ENCODE measurements at regions not wholly inside any gene's neighbourhood (a gene's known extent, or its start where the extent isn't known, plus 50 kb on each side); places are given as distances from the start of the nearest gene placed in this dataset.

GRCh38 chr2:66960161-66960560, 437.0 kb upstream of the ETAA1 start:
- no peak for DNase-seq

DNA sequence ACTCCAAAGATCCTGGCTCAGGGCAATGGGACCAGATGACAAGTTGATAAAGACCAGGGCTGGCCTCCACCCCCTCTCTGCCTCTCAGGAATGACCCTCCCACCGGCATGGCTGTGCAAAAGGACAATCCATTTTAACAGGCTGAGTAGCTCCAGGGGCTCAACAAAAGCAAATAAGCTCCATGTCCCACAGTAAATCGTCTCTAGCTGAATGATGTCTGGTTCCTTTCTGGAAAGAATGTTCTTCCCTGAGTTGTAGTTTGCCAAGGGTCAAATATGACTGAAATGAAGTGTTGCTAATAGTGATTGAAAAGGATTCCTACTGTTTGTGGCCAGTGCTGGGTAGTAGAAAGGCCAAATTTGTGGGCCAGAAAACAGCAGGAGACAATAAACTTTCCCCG, 434.4 kb upstream of the ETAA1 start:
- DNase-seq, result no peak

GRCh38 chr2:66966631-66967030, 430.5 kb upstream of the ETAA1 start:
- no peak for DNase-seq

- DNase-seq, result no peak
These were observed 428.2 kb upstream of the ETAA1 start for GRCh38 chr2:66968946-66969345.

DNA sequence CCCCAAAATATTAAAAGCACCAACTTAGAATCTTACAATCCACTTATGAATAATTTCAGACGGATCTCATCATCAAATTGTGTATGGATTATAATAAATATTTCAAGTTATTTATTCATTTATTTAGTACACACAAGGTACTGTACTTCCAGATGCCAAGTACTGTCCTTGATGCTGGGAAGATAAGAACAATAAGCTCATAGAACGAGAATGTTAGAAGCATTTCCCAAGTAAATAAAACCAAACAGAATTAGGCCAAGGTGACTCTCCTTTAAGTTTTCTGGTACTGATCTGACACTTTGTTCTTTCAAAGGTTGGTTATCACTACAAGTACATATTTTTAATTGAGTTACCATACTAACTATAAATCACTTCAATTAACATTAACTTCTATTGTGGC, 416.1 kb upstream of the ETAA1 start:
- DNase-seq, result no peak

DNA sequence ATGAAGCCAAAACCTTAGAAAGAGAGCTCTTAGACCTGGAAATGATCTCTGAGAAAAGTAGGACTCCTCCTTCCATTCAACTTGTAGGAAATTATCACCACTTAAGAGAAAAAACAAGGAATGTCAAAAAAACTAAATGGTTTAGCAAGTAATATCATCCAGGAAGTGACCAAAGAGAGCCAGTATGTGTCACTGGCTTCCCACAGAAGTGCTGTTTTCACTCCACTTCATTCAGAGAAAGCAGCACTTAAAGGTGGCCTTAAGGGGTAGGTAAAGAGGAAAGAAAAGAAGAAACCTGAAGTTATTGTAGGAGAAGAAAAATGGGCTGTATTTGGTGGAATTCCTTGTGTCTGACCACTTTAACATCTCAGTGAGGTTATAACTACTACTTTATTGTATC, 414.4 kb upstream of the ETAA1 start:
- no peak for DNase-seq

- DNase-seq, result no peak
These were observed 412.3 kb upstream of the ETAA1 start for GRCh38 chr2:66984864-66985263.

GRCh38 chr2:66985906-66986305, 411.2 kb upstream of the ETAA1 start:
- DNase-seq, result no peak

- DNase-seq, result no peak
These were observed 409.4 kb upstream of the ETAA1 start for GRCh38 chr2:66987733-66988132.

DNA sequence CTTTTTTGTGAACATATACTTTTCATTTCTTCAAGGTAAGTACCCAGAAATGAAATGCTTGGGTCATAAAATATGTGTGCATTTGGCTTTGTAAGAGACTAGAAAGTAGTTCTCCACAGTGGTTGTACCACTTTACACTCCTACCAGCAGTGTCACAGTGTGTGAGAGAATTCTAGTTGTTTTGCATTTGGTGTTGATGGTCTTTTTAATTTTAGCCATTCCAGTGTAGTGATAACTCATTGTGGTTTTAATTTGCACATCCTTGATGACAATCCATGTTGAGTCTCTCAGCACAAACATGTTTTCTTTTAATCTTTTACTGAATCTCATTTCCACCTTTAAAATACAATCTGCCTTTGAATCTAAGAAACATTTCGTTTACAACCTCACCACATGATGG, 402.5 kb upstream of the ETAA1 start:
- DNase-seq, result no peak

- DNase-seq, result no peak
These were observed 401.5 kb upstream of the ETAA1 start for GRCh38 chr2:66995636-66996035.

DNA sequence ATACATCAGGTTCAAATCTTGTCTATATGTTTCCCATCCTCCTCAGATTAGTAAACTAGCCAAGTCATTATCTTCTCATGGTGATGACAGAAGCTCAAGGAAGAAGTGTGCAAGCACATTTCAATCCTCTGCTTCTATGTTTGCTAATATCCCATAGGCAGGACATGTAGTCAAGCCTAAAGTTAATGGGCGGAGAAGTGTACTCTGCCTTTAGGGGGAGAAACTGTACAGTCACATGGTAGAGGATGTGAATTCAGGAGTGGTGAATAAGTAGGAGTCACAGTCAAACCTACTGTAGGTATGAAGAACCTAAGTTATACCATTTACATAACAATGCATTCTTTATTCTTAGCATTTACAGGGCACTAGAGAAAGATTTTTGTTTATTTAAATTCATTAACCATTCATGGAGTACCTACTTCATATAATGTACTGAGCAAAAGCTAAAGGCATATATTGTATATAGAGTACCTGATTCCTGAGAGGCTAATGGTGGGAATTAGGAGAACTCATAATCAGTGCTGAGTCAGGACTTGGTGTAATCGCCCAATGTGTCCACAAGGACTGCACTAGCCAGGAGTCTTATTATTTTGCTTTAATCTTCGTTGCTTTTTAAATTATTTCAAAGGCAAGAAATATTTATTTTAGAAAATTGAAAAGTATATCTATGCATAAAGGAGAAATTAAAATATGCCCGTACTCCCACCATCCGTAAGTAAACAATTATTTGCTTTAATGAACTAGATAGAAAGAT, 394.3 kb upstream of the ETAA1 start:
- no peak for DNase-seq

DNA sequence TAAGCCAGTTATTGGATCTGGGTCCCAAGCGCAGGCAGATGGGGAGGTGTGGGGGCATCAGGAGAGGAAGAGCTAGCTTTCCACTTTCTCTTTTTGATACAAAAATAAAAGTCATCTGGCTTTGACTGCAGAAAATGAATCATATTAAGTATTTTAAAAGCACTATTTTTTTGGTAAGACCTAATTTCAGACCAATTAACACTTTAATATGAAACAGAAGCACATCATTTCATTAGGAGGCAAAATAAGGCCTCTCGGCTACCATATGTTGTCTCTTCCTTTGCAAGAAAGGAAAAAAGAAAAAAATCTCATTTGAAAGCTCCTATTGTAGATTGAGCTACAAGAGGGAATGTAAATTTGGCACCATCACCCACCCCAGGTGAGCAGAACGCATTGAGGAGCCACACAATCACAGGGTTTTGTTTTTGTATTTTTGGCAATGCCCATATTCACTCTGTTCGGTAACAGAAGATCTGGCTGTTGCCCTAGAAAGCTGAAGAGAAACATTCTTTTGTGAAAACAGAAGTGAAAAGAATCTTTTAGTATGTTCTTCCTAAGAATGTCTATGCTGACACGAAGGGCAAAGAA, 390.7 kb upstream of the ETAA1 start:
- DNase-seq, result no peak

DNA sequence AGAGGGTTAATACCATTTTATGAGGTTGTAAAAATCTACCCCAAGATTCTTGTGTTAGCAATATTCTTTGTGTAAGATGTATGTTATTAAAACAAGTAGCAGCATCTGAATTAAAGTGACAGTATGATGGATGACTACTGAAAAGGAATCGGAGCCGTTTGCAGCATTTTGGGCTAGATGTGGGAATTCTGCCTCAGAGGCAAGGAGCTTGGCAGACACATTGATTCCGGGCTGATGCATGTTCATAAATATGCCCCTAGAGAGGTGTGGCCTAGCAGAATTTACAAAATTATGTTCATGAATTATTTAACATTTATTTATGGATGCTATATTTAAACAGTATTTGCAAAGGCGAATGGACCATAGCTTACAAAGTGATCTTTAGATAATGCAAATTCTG, 389.0 kb upstream of the ETAA1 start:
- DNase-seq, result no peak

GRCh38 chr2:67012165-67012564, 385.0 kb upstream of the ETAA1 start:
- DNase-seq, result no peak

DNA sequence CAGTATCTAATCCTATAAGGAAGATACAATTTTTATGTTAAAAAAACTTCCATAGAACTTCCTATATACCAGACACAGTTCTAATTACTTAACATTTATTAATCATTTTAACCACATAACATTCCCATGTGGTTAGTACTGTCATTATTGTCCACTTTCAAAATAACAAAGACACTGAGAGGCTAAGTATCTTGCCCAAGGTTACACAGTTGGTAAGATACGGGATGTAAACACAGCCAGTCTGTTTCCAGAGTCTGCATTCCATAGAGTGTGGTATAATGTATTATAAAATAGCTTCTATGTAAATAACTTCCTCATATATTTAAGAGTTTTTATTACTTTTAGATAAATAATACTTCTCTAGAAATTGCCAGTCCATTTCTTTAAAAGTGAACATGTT, 383.3 kb upstream of the ETAA1 start:
- DNase-seq, result no peak

DNA sequence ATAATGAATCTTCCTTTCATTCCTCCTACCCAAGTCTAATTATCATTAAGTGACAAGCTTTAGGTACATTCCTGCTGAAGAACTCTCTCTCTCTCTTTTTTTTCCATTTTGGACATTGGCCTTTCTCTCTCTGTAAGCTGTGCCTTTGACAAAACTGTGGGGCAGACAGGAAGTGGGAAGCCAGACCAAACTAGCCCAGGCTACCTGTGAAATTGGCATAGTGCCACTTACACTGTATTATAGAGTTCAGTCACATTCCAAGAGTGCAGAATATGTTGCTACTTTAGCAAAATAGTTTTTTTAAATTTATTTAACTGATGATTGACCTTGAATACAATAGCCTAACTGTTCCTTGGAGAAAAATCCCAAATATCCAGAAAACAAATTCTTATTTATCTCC, 381.5 kb upstream of the ETAA1 start:
- DNase-seq, result no peak

GRCh38 chr2:67018301-67018700, 378.8 kb upstream of the ETAA1 start:
- no peak for DNase-seq

GRCh38 chr2:67032076-67032475, 365.1 kb upstream of the ETAA1 start:
- no peak for DNase-seq

- no peak for DNase-seq
These were observed 360.7 kb upstream of the ETAA1 start for GRCh38 chr2:67036444-67036843.

GRCh38 chr2:67037655-67038054, 359.5 kb upstream of the ETAA1 start:
- DNase-seq, result peak; percentile 93

GRCh38 chr2:67038195-67038594, 358.9 kb upstream of the ETAA1 start:
- DNase-seq, result no peak

- no peak for DNase-seq
These were observed 358.1 kb upstream of the ETAA1 start for GRCh38 chr2:67039058-67039457.

DNA sequence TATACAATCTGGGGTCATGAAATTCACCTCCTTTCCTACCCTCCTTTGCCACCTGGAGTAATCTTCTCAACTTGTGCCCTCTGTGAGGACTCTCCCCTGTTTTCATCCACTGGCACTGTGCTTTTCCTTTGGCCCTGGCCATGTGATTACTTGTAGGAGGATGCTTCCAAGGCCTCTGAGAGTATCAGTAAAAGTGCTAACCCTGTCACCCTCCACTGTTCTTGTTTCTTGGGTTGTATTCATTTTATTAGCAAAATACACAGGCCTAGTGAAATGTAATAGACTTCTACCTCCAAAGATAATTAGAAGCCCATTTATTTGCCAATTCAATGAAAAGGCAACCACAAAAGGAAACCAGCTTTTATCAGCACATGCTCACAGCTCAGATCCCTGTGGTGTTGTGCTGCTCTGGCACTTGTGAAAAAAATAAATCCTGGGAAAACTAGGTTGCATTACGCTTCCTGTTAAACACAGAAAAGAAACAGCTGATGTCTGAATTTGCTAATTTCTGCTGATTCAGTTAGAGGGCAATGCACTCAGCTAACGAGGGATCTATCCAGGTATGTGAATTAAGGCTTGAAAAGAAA, 357.5 kb upstream of the ETAA1 start:
- no peak for DNase-seq
